HEK293 (cell line): ENCODE measurements at regions not wholly inside any gene's neighbourhood (a gene's known extent, or its start where the extent isn't known, plus 50 kb on each side); places are given as distances from the start of the nearest gene placed in this dataset.

Experiments used
- CTCF ChIA-PET: fragments of 350-600 bp; formaldehyde crosslinking; extraction: SDS; loops from one replicate; lab custom pipeline; 2021; ENCODE audit warnings: antibody characterized with exemption; lab: Yijun Ruan, JAX
- POLR2A ChIA-PET: fragments of 300-600 bp; formaldehyde crosslinking; extraction: SDS; loops from one replicate; lab custom pipeline; 2020; ENCODE audit warnings: antibody characterized with exemption, inconsistent platforms; lab: Yijun Ruan, JAX
- H3K27ac ChIP-seq: fragments of 200-500 bp; sonication (Bioruptor generic); 2 replicates; pipeline ENCODE4 v1.5.1; 2014; ENCODE audit warnings: low read depth, low read length, control low read depth, inconsistent platforms; ENCODE audit errors: extremely low read depth
- H3K36me3 ChIP-seq, 2 experiments: fragments of 200-500 bp in 1 of 2; sonication (Bioruptor generic) in 1 of 2; 1 replicate in 1 of 2; 2 replicates in 1 of 2; pipeline ENCODE4 v1.5.1; 2014 to 2017; ENCODE audit warnings: inconsistent platforms in 2 of 2, low read length in 2 of 2; ENCODE audit not compliant: control insufficient read depth in 2 of 2, insufficient read depth in 1 of 2
- H3K4me1 ChIP-seq: fragments of 200-500 bp; sonication (Bioruptor generic); 2 replicates; pipeline ENCODE4 v1.5.1; 2014; ENCODE audit warnings: mild to moderate bottlenecking, low read length, inconsistent platforms; ENCODE audit not compliant: control insufficient read depth, insufficient read depth
- H3K4me3 ChIP-seq: 2 replicates; pipeline ENCODE4 v1.5.1; 2011; ENCODE audit warnings: low read depth, mild to moderate bottlenecking, control low read depth, low read length, moderate library complexity
- H3K9me3 ChIP-seq: fragments of 200-500 bp; sonication (Bioruptor generic); 2 replicates; pipeline ENCODE4 v1.5.1; 2014; ENCODE audit warnings: low read depth, low read length, inconsistent platforms; ENCODE audit not compliant: control insufficient read depth, insufficient read depth
- BCL11A ChIP-seq: fragments of 450-650 bp; formaldehyde crosslinking; IDR thresholded peaks from 2 replicates; pipeline ENCODE4 v1.5.1; 2016; ENCODE audit warnings: low read depth, missing biosample characterization, missing genetic modification characterization
- SP3 ChIP-seq: fragments of 450-650 bp; formaldehyde crosslinking; IDR thresholded peaks from 2 replicates; pipeline ENCODE4 v1.5.1; 2016; ENCODE audit warnings: missing biosample characterization, missing genetic modification characterization
- ZBTB20 ChIP-seq: fragments of 450-650 bp; formaldehyde crosslinking; IDR thresholded peaks from 2 replicates; pipeline ENCODE4 v1.5.1; 2016; ENCODE audit warnings: missing biosample characterization, missing genetic modification characterization
- ZBTB7A ChIP-seq: fragments of 450-650 bp; formaldehyde crosslinking; IDR thresholded peaks from 2 replicates; pipeline ENCODE4 v1.5.1; 2016; ENCODE audit warnings: low read depth, missing biosample characterization, missing genetic modification characterization
- ZFHX2 ChIP-seq: fragments of 450-650 bp; formaldehyde crosslinking; conservative IDR thresholded peaks from 2 replicates; pipeline ENCODE4 v1.5.1; 2016; ENCODE audit warnings: missing biosample characterization, missing genetic modification characterization
- ZNF157 ChIP-seq: fragments of 450-650 bp; formaldehyde crosslinking; IDR thresholded peaks from 2 replicates; pipeline ENCODE4 v1.5.1; 2016; ENCODE audit warnings: missing biosample characterization, missing genetic modification characterization
- ZNF175 ChIP-seq: fragments of 450-650 bp; formaldehyde crosslinking; IDR thresholded peaks from 2 replicates; pipeline ENCODE4 v1.5.1; 2016; ENCODE audit warnings: missing biosample characterization, missing genetic modification characterization
- ZNF274 ChIP-seq, 2 experiments: fragments of 200-500 bp in 1 of 2; fragments of 450-650 bp in 1 of 2; sonication (Bioruptor generic) in 1 of 2; formaldehyde crosslinking in 1 of 2; IDR thresholded peaks; 2 replicates each; pipeline versions ENCODE4 v1.5.1 to v1.6.1; 2014 to 2016; ENCODE audit warnings: borderline replicate concordance in 1 of 2, inconsistent platforms in 1 of 2, low read length in 1 of 2, missing biosample characterization in 1 of 2, missing genetic modification characterization in 1 of 2
- ZNF302 ChIP-seq: fragments of 450-650 bp; formaldehyde crosslinking; IDR thresholded peaks from 2 replicates; pipeline ENCODE4 v1.5.1; 2016; ENCODE audit warnings: missing biosample characterization, missing genetic modification characterization, low read depth
- ZNF514 ChIP-seq: fragments of 450-650 bp; formaldehyde crosslinking; IDR thresholded peaks from 2 replicates; pipeline ENCODE4 v1.5.1; 2016; ENCODE audit warnings: missing biosample characterization, missing genetic modification characterization
- ZNF707 ChIP-seq: fragments of 450-650 bp; formaldehyde crosslinking; IDR thresholded peaks from 2 replicates; pipeline ENCODE4 v1.5.1; 2016; ENCODE audit warnings: missing biosample characterization, missing genetic modification characterization
- TF ChIP-seq, protein P1 (sequence below): fragments of 450-650 bp; formaldehyde crosslinking; IDR thresholded peaks from 2 replicates; pipeline ENCODE4 v1.5.1; 2016; ENCODE audit warnings: missing biosample characterization, missing genetic modification characterization, borderline replicate concordance
- TF ChIP-seq, protein P2 (sequence below): fragments of 450-650 bp; formaldehyde crosslinking; conservative IDR thresholded peaks from 2 replicates; pipeline ENCODE4 v1.5.1; 2016; ENCODE audit warnings: low read depth, missing biosample characterization, missing genetic modification characterization
- TF ChIP-seq, protein P3 (sequence below): fragments of 450-650 bp; formaldehyde crosslinking; IDR thresholded peaks from 2 replicates; pipeline ENCODE4 v1.5.0; 2017; ENCODE audit warnings: missing biosample characterization, missing genetic modification characterization, borderline replicate concordance
- TF ChIP-seq, protein P4 (sequence below): fragments of 450-650 bp; formaldehyde crosslinking; IDR thresholded peaks from 2 replicates; pipeline ENCODE4 v1.5.1; 2016; ENCODE audit warnings: missing biosample characterization, missing genetic modification characterization
- TF ChIP-seq, protein P5 (sequence below): fragments of 450-650 bp; formaldehyde crosslinking; IDR thresholded peaks from 2 replicates; pipeline ENCODE4 v1.5.1; 2017; ENCODE audit warnings: missing biosample characterization, missing genetic modification characterization

DNA sequence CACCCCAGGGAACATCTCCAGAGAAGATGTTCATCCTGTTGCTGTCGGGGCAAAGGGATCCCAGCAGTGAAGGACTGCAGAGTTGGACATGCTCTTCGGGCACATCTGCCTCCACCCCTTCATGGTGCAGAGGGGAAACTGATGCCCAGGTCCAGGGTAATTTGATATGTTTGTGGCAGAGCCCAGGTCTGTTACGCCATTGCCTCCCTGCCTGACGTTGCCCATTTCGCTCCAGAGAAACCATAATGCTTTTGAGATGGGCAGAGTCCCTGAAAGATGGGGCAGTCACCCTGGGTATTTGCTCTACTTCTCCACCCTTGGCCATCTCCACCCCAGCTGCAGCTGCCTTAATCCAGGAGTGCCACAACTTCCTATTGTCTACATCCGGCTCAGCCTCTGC is 290.4 kb upstream of the POU3F1 start (continued):
- TF ChIP-seq, protein P1, sequence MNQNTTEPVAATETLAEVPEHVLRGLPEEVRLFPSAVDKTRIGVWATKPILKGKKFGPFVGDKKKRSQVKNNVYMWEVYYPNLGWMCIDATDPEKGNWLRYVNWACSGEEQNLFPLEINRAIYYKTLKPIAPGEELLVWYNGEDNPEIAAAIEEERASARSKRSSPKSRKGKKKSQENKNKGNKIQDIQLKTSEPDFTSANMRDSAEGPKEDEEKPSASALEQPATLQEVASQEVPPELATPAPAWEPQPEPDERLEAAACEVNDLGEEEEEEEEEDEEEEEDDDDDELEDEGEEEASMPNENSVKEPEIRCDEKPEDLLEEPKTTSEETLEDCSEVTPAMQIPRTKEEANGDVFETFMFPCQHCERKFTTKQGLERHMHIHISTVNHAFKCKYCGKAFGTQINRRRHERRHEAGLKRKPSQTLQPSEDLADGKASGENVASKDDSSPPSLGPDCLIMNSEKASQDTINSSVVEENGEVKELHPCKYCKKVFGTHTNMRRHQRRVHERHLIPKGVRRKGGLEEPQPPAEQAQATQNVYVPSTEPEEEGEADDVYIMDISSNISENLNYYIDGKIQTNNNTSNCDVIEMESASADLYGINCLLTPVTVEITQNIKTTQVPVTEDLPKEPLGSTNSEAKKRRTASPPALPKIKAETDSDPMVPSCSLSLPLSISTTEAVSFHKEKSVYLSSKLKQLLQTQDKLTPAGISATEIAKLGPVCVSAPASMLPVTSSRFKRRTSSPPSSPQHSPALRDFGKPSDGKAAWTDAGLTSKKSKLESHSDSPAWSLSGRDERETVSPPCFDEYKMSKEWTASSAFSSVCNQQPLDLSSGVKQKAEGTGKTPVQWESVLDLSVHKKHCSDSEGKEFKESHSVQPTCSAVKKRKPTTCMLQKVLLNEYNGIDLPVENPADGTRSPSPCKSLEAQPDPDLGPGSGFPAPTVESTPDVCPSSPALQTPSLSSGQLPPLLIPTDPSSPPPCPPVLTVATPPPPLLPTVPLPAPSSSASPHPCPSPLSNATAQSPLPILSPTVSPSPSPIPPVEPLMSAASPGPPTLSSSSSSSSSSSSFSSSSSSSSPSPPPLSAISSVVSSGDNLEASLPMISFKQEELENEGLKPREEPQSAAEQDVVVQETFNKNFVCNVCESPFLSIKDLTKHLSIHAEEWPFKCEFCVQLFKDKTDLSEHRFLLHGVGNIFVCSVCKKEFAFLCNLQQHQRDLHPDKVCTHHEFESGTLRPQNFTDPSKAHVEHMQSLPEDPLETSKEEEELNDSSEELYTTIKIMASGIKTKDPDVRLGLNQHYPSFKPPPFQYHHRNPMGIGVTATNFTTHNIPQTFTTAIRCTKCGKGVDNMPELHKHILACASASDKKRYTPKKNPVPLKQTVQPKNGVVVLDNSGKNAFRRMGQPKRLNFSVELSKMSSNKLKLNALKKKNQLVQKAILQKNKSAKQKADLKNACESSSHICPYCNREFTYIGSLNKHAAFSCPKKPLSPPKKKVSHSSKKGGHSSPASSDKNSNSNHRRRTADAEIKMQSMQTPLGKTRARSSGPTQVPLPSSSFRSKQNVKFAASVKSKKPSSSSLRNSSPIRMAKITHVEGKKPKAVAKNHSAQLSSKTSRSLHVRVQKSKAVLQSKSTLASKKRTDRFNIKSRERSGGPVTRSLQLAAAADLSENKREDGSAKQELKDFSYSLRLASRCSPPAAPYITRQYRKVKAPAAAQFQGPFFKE = no peak

DNA sequence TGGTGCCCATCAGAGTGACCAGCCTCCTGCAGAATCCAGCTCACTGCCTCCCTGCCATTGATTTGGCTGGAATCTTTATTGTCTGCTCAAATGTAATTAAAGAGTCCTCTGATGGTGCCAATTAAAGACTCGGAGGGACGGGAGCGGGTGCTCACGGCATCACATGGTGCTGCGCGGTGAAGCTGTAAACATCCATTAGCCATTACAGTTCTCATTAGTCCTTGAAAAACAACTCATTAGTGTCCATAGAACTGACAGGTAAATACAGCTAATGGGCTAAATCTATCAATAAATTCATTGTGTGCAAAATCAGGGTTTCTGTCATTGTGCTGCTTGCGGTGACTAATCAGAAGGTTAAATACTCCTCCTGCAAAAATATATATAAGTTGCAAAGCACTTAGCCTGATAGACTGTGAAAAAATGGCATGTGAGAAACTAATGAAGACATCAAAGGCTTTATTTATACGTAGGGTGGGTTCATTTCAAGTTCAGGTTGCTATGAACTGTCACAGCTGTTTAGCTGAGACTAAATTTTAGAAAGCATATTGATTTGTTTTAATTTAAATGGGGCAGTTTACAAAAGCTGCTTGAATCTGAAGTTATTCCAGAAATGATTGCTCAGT is 289.8 kb upstream of the POU3F1 start:
- H3K36me3 ChIP-seq = no peaks in the 10 kb centered on the region
- H3K4me3 ChIP-seq = no peak overlapping the region
- POLR2A ChIA-PET = no interaction called here
- CTCF ChIA-PET = interaction anchor here (0.7 kb wide), 2 partner anchors 273 to 321 kb away, joined by 3 to 4 read pairs; no protein-coding TSS in a partner anchor
- H3K9me3 ChIP-seq = no peaks in the 10 kb centered on the region
- H3K4me1 ChIP-seq = no peaks in the 10 kb centered on the region
- H3K27ac ChIP-seq = no peak overlapping the region
- TF ChIP-seq, protein P2, sequence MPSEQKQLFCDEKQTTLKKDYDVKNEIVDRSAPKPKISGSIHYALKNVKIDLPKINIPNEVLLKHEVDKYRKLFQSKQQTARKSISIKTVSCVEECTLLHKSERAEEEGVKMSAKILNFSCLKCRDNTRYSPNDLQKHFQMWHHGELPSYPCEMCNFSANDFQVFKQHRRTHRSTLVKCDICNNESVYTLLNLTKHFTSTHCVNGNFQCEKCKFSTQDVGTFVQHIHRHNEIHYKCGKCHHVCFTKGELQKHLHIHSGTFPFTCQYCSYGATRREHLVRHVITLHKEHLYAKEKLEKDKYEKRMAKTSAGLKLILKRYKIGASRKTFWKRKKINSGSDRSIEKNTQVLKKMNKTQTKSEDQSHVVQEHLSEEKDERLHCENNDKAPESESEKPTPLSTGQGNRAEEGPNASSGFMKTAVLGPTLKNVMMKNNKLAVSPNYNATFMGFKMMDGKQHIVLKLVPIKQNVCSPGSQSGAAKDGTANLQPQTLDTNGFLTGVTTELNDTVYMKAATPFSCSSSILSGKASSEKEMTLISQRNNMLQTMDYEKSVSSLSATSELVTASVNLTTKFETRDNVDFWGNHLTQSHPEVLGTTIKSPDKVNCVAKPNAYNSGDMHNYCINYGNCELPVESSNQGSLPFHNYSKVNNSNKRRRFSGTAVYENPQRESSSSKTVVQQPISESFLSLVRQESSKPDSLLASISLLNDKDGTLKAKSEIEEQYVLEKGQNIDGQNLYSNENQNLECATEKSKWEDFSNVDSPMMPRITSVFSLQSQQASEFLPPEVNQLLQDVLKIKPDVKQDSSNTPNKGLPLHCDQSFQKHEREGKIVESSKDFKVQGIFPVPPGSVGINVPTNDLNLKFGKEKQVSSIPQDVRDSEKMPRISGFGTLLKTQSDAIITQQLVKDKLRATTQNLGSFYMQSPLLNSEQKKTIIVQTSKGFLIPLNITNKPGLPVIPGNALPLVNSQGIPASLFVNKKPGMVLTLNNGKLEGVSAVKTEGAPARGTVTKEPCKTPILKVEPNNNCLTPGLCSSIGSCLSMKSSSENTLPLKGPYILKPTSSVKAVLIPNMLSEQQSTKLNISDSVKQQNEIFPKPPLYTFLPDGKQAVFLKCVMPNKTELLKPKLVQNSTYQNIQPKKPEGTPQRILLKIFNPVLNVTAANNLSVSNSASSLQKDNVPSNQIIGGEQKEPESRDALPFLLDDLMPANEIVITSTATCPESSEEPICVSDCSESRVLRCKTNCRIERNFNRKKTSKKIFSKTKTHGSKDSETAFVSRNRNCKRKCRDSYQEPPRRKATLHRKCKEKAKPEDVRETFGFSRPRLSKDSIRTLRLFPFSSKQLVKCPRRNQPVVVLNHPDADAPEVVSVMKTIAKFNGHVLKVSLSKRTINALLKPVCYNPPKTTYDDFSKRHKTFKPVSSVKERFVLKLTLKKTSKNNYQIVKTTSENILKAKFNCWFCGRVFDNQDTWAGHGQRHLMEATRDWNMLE = no peak
- TF ChIP-seq BCL11A (no peak), ZBTB20 (no peak), ZNF707 (tag by site-specific recombination) (no peak), ZNF302 (no peak), ZNF514 (tag by site-specific recombination) (no peak), ZNF157 (no peak), ZFHX2 (tag by site-specific recombination) (no peak), SP3 (tag by site-specific recombination) (no peak), ZNF274 (IDR thresholded peaks at IDR 0.05; ENCODE audit: low read length) (no peak), ZNF274 (tag by site-specific recombination; IDR thresholded peaks at IDR 0.05; ENCODE audit: borderline replicate concordance) (no peak), ZBTB7A (tag by site-specific recombination) (no peak), ZNF175 (tag by site-specific recombination) (no peak)
- TF ChIP-seq, protein P3, sequence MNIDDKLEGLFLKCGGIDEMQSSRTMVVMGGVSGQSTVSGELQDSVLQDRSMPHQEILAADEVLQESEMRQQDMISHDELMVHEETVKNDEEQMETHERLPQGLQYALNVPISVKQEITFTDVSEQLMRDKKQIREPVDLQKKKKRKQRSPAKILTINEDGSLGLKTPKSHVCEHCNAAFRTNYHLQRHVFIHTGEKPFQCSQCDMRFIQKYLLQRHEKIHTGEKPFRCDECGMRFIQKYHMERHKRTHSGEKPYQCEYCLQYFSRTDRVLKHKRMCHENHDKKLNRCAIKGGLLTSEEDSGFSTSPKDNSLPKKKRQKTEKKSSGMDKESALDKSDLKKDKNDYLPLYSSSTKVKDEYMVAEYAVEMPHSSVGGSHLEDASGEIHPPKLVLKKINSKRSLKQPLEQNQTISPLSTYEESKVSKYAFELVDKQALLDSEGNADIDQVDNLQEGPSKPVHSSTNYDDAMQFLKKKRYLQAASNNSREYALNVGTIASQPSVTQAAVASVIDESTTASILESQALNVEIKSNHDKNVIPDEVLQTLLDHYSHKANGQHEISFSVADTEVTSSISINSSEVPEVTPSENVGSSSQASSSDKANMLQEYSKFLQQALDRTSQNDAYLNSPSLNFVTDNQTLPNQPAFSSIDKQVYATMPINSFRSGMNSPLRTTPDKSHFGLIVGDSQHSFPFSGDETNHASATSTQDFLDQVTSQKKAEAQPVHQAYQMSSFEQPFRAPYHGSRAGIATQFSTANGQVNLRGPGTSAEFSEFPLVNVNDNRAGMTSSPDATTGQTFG (tag by site-specific recombination) = no peak
- TF ChIP-seq, protein P4, sequence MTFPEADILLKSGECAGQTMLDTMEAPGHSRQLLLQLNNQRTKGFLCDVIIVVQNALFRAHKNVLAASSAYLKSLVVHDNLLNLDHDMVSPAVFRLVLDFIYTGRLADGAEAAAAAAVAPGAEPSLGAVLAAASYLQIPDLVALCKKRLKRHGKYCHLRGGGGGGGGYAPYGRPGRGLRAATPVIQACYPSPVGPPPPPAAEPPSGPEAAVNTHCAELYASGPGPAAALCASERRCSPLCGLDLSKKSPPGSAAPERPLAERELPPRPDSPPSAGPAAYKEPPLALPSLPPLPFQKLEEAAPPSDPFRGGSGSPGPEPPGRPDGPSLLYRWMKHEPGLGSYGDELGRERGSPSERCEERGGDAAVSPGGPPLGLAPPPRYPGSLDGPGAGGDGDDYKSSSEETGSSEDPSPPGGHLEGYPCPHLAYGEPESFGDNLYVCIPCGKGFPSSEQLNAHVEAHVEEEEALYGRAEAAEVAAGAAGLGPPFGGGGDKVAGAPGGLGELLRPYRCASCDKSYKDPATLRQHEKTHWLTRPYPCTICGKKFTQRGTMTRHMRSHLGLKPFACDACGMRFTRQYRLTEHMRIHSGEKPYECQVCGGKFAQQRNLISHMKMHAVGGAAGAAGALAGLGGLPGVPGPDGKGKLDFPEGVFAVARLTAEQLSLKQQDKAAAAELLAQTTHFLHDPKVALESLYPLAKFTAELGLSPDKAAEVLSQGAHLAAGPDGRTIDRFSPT (tag by site-specific recombination) = no peak
- TF ChIP-seq, protein P5, sequence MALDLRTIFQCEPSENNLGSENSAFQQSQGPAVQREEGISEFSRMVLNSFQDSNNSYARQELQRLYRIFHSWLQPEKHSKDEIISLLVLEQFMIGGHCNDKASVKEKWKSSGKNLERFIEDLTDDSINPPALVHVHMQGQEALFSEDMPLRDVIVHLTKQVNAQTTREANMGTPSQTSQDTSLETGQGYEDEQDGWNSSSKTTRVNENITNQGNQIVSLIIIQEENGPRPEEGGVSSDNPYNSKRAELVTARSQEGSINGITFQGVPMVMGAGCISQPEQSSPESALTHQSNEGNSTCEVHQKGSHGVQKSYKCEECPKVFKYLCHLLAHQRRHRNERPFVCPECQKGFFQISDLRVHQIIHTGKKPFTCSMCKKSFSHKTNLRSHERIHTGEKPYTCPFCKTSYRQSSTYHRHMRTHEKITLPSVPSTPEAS (tag by site-specific recombination) = no peak
